Astrocyte (in vitro differentiated cells and primary cell): ENCODE measurements at regions not wholly inside any gene's neighbourhood (a gene's known extent, or its start where the extent isn't known, plus 50 kb on each side); places are given as distances from the start of the nearest gene placed in this dataset.

Source experiments
- EZH2 ChIP-seq: IDR thresholded peaks from 2 replicates; pipeline ENCODE4 v1.6.1; 2012; ENCODE audit warnings: mild to moderate bottlenecking, low read length, inconsistent platforms; ENCODE audit not compliant: insufficient read depth
- TF ChIP-seq, protein P1 (sequence below): IDR thresholded peaks from 2 replicates; pipeline ENCODE4 v1.5.1; 2011; ENCODE audit warnings: low read depth, mild to moderate bottlenecking, inconsistent platforms, low read length, moderate library complexity; ENCODE audit not compliant: insufficient read depth

DNA sequence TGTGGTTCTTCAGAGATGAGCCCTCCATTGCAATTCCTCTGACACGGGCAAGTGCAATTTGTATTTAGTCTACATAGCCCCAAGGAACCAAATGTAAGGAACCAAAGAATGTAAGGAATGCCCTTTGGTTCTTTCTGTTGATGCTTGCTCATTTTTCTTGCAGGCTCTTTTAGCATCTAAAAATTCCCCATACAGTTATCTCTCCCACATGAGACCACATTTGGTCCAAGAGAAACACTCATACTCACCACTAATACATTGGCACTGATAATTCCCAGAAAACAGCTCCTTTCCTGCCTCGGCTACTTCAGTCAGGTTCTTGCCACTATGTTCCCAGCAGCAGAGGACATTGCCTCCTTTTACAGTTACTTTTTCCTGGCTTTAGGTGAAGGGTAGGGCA is 332.6 kb downstream of the AEBP2 start:
- TF ChIP-seq, protein P1, sequence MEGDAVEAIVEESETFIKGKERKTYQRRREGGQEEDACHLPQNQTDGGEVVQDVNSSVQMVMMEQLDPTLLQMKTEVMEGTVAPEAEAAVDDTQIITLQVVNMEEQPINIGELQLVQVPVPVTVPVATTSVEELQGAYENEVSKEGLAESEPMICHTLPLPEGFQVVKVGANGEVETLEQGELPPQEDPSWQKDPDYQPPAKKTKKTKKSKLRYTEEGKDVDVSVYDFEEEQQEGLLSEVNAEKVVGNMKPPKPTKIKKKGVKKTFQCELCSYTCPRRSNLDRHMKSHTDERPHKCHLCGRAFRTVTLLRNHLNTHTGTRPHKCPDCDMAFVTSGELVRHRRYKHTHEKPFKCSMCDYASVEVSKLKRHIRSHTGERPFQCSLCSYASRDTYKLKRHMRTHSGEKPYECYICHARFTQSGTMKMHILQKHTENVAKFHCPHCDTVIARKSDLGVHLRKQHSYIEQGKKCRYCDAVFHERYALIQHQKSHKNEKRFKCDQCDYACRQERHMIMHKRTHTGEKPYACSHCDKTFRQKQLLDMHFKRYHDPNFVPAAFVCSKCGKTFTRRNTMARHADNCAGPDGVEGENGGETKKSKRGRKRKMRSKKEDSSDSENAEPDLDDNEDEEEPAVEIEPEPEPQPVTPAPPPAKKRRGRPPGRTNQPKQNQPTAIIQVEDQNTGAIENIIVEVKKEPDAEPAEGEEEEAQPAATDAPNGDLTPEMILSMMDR, result no peak
- no peak for TF ChIP-seq EZH2
